Fibroblast of lung (primary cell): ENCODE measurements at regions not wholly inside any gene's neighbourhood (a gene's known extent, or its start where the extent isn't known, plus 50 kb on each side); places are given as distances from the start of the nearest gene placed in this dataset.
"Not testable (repeated sequence)": the region's sequence is repeated elsewhere in the genome, so short reads cannot be mapped to it uniquely, and the experiment has no call there.

Source experiments
- CTCF ChIP-seq, 2 donors: IDR thresholded peaks in 1 of 2; conservative IDR thresholded peaks in 1 of 2; 1 replicate in 1 of 2; 2 replicates in 1 of 2; pipeline ENCODE4 v1.5.1; 2011 to 2012; ENCODE audit warnings: low read length in 2 of 2, control low read depth in 1 of 2, inconsistent platforms in 1 of 2, low read depth in 1 of 2, mild to moderate bottlenecking in 1 of 2
- EZH2 ChIP-seq: IDR thresholded peaks from 2 replicates; pipeline ENCODE4 v1.5.1; 2012; ENCODE audit warnings: low read length, control low read depth, mild to moderate bottlenecking; ENCODE audit errors: missing control alignments

- not testable (repeated sequence) for TF ChIP-seq CTCF (conservative IDR thresholded peaks at IDR 0.05 in 1 of 2, IDR thresholded peaks at IDR 0.05 in 1 of 2; ENCODE audit: low read depth in 1 of 2, low read length in 2 of 2); EZH2
These were observed 71.9 kb upstream of the ZNF195 start for GRCh38 chr11:3450822-3451221.
